NCI-H2081 (cell line): ENCODE measurements at regions not wholly inside any gene's neighbourhood (a gene's known extent, or its start where the extent isn't known, plus 50 kb on each side); places are given as distances from the start of the nearest gene placed in this dataset.

Experiments
- DNase-seq, 2 experiments: peaks; one replicate each; lab custom pipeline; 2025; lab: John Stamatoyannopoulos, UW

DNA sequence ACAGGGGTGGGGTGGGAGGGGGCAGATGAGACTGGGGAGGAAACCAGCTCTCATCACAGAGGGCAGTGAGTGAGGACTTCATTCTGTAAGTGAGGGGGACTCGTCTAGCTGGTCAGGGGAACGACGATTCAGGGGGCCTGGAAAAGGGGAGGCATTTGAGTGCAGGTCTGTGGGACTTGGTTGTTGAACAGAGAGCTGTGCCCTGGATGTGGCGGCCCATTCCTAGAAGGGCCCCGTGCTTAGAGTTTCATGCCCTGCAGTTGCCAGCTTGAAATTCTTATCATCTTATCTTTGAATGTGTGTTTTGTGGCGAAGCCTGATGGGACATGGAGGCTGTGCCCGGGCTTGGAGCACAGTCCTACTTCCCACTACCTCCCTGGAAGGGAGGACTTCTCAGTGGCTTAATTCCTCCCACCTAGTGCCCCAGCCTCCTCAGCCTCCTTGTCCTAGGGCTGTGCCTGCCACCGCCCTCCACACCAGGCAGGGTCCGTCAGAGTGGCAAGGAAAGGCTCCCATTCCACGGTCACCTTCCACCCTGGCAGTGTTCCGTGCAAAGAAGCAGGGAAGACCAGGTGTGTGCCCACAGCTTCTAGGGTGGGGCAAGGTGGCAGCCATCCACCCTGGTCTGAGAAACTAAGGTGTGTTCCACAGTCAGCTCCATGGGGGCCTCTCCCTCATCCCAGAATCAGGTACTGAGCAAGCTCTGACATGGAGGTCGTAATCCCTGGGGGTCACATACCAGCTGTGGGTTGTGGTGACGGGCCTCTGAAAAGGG is 59.7 kb upstream of the LMO1 start:
- DNase-seq = no peak

DNA sequence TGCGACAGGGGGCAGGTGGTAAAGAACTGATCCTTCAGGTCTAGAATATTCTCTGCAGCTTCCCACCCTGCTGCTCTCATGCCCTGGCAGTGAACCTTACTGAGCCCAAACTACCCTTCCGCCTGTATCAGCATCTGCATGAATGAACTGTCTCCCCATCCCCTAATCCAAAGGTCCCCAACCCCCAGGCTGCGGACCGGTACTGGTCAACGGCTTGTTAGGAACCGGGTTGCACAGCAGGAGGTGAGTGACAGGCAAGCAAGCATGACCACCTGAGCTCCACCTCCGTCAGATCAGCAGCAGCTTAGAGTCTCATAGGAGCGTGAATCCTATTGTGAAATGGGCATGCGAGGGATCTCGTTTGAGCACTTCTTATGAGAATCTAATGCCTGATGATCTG is 58.2 kb upstream of the LMO1 start:
- DNase-seq = no peak

DNA sequence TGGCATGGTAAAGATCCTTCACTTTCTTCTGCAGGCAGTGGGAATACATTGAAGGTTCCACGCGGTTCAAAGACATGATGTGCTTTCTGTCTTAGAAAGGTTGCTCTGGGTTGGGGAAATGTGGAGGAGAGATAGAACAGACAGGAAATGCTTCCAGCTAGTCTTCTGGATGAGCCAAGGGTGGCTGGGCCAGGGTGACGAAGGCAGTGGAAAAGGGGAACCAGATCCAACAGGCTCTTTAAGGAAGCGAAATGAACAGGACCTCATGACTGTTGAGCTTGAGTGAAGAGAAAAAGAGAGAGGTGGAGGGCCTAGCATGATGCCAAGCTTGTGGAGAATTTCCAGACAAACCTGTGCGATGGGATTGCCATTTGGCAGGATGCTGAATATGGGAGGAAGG is 56.4 kb upstream of the LMO1 start:
- no peak for DNase-seq

DNA sequence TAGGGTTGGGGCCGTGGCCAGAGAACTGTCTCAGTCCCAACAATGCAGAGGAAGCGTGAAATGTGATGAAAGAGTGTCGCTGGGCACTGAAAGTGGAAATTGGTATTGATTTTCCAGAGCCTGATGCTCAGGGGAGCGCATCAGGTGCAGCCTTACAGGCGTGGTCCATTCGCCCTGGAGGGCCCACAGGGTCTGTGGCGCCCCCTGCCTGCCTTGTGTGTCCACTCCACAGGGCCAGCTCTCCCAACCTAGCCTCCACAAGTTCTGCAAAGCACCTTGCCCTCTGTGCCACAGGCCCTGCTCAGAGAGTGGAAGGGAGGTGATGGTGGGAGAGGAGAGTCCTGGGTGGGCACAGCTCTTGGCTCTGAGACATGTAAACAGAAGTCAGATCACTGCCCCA is 54.9 kb upstream of the LMO1 start:
- DNase-seq = no peak

DNA sequence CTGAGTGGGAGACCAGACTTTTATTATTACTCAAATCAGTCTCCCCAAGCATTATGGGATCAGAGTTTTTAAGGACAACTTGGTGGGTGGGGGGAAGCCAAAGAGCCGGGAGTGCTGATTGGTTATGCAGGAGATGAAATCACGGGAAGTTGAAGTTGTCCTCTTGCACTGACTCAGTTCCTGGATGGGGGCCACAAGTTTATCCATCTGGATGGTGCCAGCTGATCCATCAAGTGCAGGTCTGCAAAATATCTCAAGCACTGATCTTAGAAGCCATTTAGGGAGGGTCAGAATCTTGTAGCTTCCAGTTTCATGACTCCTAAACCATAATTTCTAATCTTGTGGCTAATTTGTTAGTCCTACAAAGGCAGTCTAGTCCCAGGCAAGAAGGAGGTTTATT is 53.5 kb upstream of the LMO1 start:
- no peak for DNase-seq

DNA sequence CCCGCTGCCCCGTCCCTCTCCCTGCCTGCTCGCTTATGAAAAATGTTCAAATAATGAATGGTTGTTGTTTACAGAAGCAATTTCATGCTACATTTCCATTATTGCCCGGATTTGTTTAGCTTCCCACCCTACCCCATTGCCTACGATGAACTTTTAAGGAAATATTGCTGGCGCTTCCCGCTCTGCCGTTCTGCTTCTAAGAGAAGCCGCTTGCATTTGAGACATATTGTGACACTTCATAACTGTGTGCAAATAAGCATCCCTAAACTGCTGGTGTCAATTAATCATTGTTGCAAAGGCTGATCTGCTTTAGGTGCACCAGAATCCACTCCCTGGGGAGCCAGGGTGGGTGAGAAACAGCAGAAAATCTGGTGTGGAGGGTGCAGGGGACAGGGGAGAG is 52.3 kb upstream of the LMO1 start:
- DNase-seq = peak; percentile 32 to 63

DNA sequence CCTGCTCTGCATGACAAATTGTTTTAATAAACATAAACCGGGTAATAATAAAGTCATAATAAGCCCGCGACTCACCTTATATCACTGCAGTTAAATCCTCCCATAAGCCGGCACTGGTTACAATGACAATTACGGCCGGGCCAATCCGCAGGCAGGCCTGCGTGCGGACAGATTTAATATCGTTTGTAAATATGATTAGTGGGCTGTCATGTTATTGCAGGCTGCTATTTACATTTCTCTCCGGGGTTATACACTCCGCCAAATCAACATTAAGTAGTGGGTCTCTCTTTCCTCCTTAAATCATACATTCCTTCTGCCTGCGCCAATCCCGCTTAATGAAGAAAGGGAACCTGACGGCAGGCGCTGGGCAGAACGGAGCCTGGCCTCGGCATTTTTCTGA is 51.8 kb upstream of the LMO1 start:
- DNase-seq = peak; percentile 70 to 78

DNA sequence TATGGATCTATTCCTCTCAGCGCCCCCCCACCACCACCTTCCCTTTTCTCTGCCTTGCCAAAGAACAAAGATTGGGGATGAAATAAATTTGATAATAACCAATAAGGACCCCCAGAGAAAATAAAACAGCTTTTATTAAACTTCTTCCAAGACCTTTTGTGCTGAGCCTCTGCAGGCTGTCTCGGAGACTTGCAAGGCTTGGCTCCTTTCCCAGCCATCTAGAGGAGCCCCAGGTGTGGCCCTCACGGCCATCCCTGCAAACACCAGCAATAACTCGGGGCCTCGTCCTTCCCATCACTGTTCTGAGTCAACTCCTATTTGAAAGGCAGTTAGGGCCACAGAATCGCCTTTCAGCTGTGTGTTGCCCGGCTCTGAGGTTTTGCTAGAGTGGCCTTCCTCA is 51.2 kb upstream of the LMO1 start:
- DNase-seq = peak in 1 of 2 experiments; percentile 17

DNA sequence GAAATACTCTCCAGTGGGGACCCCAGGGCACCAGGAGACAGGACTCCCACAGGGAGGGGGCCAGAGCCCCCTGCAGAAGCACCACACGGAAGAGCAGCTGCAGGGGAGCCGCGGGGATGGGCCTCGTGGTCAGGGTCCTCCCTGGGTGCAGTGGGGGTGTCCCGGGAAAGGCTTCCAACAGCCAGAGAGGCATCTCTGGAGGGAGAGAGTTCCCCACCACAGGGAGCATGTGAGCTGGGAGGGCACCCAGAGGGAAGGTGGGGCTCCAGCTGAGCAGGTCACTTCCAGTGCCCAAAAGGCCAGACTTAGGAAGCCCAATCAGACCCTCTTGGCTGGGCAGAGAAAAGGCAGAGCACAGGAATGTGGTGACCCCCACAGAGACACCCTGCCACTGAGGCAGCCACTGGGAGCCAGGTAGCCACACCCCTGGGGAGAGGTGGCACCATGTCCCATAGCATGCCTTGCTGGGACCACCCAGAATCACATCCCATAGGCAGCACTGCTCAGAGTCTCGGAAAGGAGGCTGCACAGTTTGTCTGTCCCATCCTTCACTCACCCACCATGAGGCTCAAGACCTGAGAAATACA is 49.9 kb upstream of the LMO1 start:
- no peak for DNase-seq
